ENCODE measurements at regions not wholly inside any gene's neighbourhood (a gene's known extent, or its start where the extent isn't known, plus 50 kb on each side); places are given as distances from the start of the nearest gene placed in this dataset.

- no peak for TF ChIP-seq ZNF416 (CRISPR knock-in tag; IDR thresholded peaks at IDR 0.05)
- TF ChIP-seq PRRX2 (CRISPR knock-in tag; IDR thresholded peaks at IDR 0.05): no peak
- no peak for TF ChIP-seq JUN (CRISPR knock-in tag; IDR thresholded peaks at IDR 0.05)
- no peak for TF ChIP-seq ATF1 (CRISPR knock-in tag; IDR thresholded peaks at IDR 0.05)
- no peak for TF ChIP-seq CTCF (IDR thresholded peaks at IDR 0.05)
- no peak for TF ChIP-seq RELA (CRISPR knock-in tag; IDR thresholded peaks at IDR 0.05; ENCODE audit: borderline replicate concordance)
- TF ChIP-seq USF2 (CRISPR knock-in tag; IDR thresholded peaks at IDR 0.05): no peak
- TF ChIP-seq AR (CRISPR knock-in tag; IDR thresholded peaks at IDR 0.05): no peak
- no peak for TF ChIP-seq NFYB (CRISPR knock-in tag; conservative IDR thresholded peaks at IDR 0.05; ENCODE audit: low read depth)
- TF ChIP-seq GRHL2 (CRISPR knock-in tag; IDR thresholded peaks at IDR 0.05; ENCODE audit: insufficient replicate concordance, severe bottlenecking): no peak
- TF ChIP-seq ESRRA (CRISPR knock-in tag; IDR thresholded peaks at IDR 0.05; ENCODE audit: borderline replicate concordance): no peak
- TF ChIP-seq CBFB (CRISPR knock-in tag; IDR thresholded peaks at IDR 0.05; ENCODE audit: low read depth): no peak
- TF ChIP-seq CREB1 (CRISPR knock-in tag; IDR thresholded peaks at IDR 0.05): no peak
- TF ChIP-seq ETV6 (CRISPR knock-in tag; IDR thresholded peaks at IDR 0.05): no peak
Measured at GRCh38 chr4:164345756-164346155, 408.2 kb upstream of the SMIM31 start.

All from WTC11 (cell line).